ENCODE measurements at regions not wholly inside any gene's neighbourhood (a gene's known extent, or its start where the extent isn't known, plus 50 kb on each side); places are given as distances from the start of the nearest gene placed in this dataset.
"Not testable (repeated sequence)": the region's sequence is repeated elsewhere in the genome, so short reads cannot be mapped to it uniquely, and the experiment has no call there.

- no peak for DNase-seq
Observed at GRCh38 chr12:67852701-67853100, 136.5 kb upstream of the IFNG-AS1 start.

GRCh38 chr12:67853204-67853603, 136.0 kb upstream of the IFNG-AS1 start:
- no peak for DNase-seq

GRCh38 chr12:67854351-67854750, 134.9 kb upstream of the IFNG-AS1 start:
- DNase-seq, result no peak

GRCh38 chr12:67855103-67855502, 134.1 kb upstream of the IFNG-AS1 start:
- no peak for DNase-seq

GRCh38 chr12:67871231-67871630, 118.0 kb upstream of the IFNG-AS1 start:
- no peak for DNase-seq

GRCh38 chr12:67873355-67873754, 115.9 kb upstream of the IFNG-AS1 start:
- DNase-seq, result no peak

GRCh38 chr12:67876305-67876915, 112.8 kb upstream of the IFNG-AS1 start:
- no peak for DNase-seq

GRCh38 chr12:67877727-67878126, 111.5 kb upstream of the IFNG-AS1 start:
- DNase-seq, result no peak

- no peak for DNase-seq
Observed at GRCh38 chr12:67879937-67880336, 109.3 kb upstream of the IFNG-AS1 start.

GRCh38 chr12:67881565-67881964, 107.7 kb upstream of the IFNG-AS1 start:
- no peak for DNase-seq

- DNase-seq, result no peak
Observed at GRCh38 chr12:67884596-67884995, 104.7 kb upstream of the IFNG-AS1 start.

GRCh38 chr12:67885375-67886169, 103.7 kb upstream of the IFNG-AS1 start:
- DNase-seq, result no peak

GRCh38 chr12:67887065-67887464, 102.2 kb upstream of the IFNG-AS1 start:
- DNase-seq, result no peak

GRCh38 chr12:67889931-67890330, 99.3 kb upstream of the IFNG-AS1 start:
- no peak for DNase-seq

GRCh38 chr12:67890726-67891258, 98.5 kb upstream of the IFNG-AS1 start:
- no peak for DNase-seq

- DNase-seq, result no peak
Observed at GRCh38 chr12:67891596-67891995, 97.7 kb upstream of the IFNG-AS1 start.

GRCh38 chr12:67892259-67893021, 96.8 kb upstream of the IFNG-AS1 start:
- DNase-seq, result no peak

- DNase-seq, result no peak
Observed at GRCh38 chr12:67893022-67893580, 96.1 kb upstream of the IFNG-AS1 start.

GRCh38 chr12:67900418-67900817, 88.8 kb upstream of the IFNG-AS1 start:
- DNase-seq, result not testable (repeated sequence)

GRCh38 chr12:67909091-67909531, 80.1 kb upstream of the IFNG-AS1 start:
- DNase-seq, result no peak

GRCh38 chr12:67909681-67910080, 79.6 kb upstream of the IFNG-AS1 start:
- no peak for DNase-seq

GRCh38 chr12:67910360-67911274, 78.6 kb upstream of the IFNG-AS1 start:
- DNase-seq, result no peak
